WERI-Rb-1 (cell line): ENCODE measurements at regions not wholly inside any gene's neighbourhood (a gene's known extent, or its start where the extent isn't known, plus 50 kb on each side); places are given as distances from the start of the nearest gene placed in this dataset.

Experiments used
- DNase-seq: peaks from one replicate; pipeline ENCODE4 v3.0.0-alpha.2; 2020
- H3K27ac ChIP-seq: fragments of 250-450 bp; sonication (Bioruptor Pico); 2 replicates; pipeline ENCODE4 v1.5.1; 2020; ENCODE audit warnings: mild to moderate bottlenecking, moderate library complexity
- H3K27me3 ChIP-seq: fragments of 250-450 bp; sonication (Bioruptor Pico); 2 replicates; pipeline ENCODE4 v1.5.1; 2021; ENCODE audit warnings: mild to moderate bottlenecking, low read depth, moderate library complexity; ENCODE audit not compliant: insufficient read depth, severe bottlenecking
- H3K36me3 ChIP-seq: fragments of 250-450 bp; sonication (Bioruptor Pico); 2 replicates; pipeline ENCODE4 v1.5.1; 2020; ENCODE audit warnings: mild to moderate bottlenecking, moderate library complexity
- H3K4me3 ChIP-seq: 2 replicates; pipeline ENCODE4 v1.5.1; 2011; ENCODE audit warnings: low read depth, mild to moderate bottlenecking, control low read depth, low read length
- H3K9me3 ChIP-seq: fragments of 250-450 bp; sonication (Bioruptor Pico); 2 replicates; pipeline ENCODE4 v1.5.1; 2021; ENCODE audit warnings: mild to moderate bottlenecking, moderate library complexity; ENCODE audit not compliant: severe bottlenecking
- CTCF ChIP-seq: IDR thresholded peaks from 2 replicates; pipeline ENCODE4 v1.5.1; 2011; ENCODE audit warnings: low read depth, mild to moderate bottlenecking, control low read depth, inconsistent platforms, low read length

DNA sequence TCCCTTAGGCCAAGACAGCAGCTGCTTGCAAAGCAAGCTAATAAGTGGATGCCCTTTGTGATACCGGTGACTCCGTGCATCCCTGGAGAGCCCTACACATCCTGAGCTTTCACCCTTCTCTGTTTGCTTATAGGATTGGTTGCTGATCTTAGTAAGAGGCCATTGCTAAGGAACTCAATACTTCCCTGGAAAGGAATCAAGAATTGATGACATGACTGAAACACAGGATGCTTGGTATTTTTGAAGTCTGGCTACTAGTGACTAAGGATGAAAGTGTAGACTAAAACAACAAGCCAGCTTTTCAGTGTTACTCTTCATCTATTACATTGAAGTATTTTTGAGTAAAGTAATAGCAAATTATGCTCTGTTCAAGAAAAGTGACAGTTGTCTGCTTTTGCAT, 123.0 kb upstream of the SERPINE2 start:
- H3K27me3 ChIP-seq = no peaks in the 10 kb centered on the region
- no peak for TF ChIP-seq CTCF
- no peak for DNase-seq
- H3K9me3 ChIP-seq = no peaks in the 10 kb centered on the region
- no peak overlapping the region for H3K4me3 ChIP-seq
- no peaks in the 10 kb centered on the region for H3K36me3 ChIP-seq
- H3K27ac ChIP-seq = no peak overlapping the region

- Histone ChIP-seq H3K36me3 (no peaks in the 10 kb centered on the region), H3K4me3 (no peak overlapping the region), H3K27ac (no peak overlapping the region), H3K27me3 (no peaks in the 10 kb centered on the region), H3K9me3 (no peaks in the 10 kb centered on the region)
- DNase-seq = no peak
- no peak for TF ChIP-seq CTCF
Observed at GRCh38 chr2:224161712-224162111, 122.6 kb upstream of the SERPINE2 start.

DNA sequence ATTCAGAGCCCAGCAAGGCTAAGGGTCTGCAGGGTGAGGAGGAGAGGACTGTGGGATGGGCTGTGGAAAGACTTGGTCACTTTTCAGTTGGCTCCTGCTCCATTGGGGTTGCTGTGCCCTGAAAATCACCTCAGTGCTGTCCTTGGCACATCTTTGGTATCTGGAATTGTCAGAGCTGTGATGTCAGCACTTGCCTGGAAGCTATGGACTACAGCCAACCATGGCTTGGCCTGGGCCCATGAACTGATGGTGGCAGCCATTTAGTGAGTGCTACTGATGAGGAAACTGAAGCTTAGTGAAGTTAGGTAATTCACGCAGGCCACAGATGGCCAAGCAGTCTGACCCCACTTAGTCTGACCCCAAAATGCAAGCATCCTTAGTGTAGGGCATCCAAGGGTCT, 121.8 kb upstream of the SERPINE2 start:
- no peaks in the 10 kb centered on the region for H3K27me3 ChIP-seq
- H3K36me3 ChIP-seq = no peaks in the 10 kb centered on the region
- DNase-seq = no peak
- TF ChIP-seq CTCF = no peak
- H3K4me3 ChIP-seq = no peak overlapping the region
- no peaks in the 10 kb centered on the region for H3K9me3 ChIP-seq
- H3K27ac ChIP-seq = no peak overlapping the region

DNA sequence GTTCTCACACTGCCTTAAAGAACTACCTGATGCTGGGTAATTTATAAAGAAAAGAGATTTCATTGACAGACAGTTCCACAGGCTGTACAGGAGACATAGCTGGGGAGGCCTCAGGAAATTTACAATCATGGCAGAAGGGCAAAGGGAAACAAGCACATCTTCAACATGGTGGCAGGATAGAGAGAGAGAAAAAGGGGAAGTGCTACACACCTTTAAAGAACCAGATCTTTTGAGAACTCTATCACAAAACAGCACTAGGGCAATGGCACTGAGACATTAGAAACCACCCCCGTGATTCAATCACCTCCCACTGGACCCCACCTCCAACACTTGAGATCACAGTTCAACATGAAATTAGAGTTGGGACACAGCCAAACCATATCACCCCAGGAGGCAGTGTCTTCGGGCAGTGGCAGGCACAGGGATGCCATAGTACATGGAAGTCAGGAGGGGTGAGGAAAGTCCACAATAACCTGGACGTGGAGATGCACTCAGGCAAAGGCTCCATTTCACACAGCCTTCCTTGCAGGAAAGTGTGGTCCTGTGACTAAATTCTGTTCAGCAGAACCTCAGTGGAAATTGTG, 120.4 kb upstream of the SERPINE2 start:
- no peak for TF ChIP-seq CTCF
- no peak overlapping the region for H3K4me3 ChIP-seq
- H3K27me3 ChIP-seq = no peaks in the 10 kb centered on the region
- DNase-seq = no peak
- no peaks in the 10 kb centered on the region for H3K36me3 ChIP-seq
- no peaks in the 10 kb centered on the region for H3K9me3 ChIP-seq
- no peak overlapping the region for H3K27ac ChIP-seq

GRCh38 chr2:224158831-224159230, 119.7 kb upstream of the SERPINE2 start:
- Histone ChIP-seq H3K27ac (no peak overlapping the region), H3K36me3 (no peaks in the 10 kb centered on the region), H3K9me3 (no peaks in the 10 kb centered on the region), H3K27me3 (no peaks in the 10 kb centered on the region), H3K4me3 (no peak overlapping the region)
- DNase-seq = no peak
- no peak for TF ChIP-seq CTCF

DNA sequence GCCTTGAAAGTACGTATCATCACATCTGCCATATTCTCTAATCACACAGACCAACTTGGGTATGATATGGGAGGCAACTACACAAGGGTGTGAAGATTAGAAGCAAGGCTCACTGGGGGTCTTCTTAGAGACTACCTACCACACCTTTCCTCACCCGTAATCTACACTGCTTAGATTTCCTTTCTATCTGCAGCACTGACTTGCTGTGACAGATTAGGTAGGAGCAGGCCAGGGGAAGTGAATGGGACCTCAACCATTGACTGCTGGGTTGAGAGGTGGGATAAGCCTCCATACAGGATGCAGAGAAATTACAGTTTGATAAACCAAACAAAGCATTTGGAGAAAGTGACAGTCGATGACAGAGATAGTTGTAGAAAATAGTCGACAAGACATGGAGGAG, 119.0 kb upstream of the SERPINE2 start:
- Histone ChIP-seq H3K4me3 (no peak overlapping the region), H3K27ac (no peak overlapping the region), H3K27me3 (no peaks in the 10 kb centered on the region), H3K9me3 (no peaks in the 10 kb centered on the region), H3K36me3 (no peaks in the 10 kb centered on the region)
- TF ChIP-seq CTCF = no peak
- no peak for DNase-seq
